Fibroblast of the aortic adventitia (primary cell): ENCODE measurements at regions not wholly inside any gene's neighbourhood (a gene's known extent, or its start where the extent isn't known, plus 50 kb on each side); places are given as distances from the start of the nearest gene placed in this dataset.
A peak's percentile ranks its signal among the peaks of the same experiment; 100 is the strongest.

ENCODE experiments used
- DNase-seq: peaks from one replicate; pipeline ENCODE4 v3.0.0-alpha.2; 2010; ENCODE audit warnings: low read depth
- H3K4me3 ChIP-seq: 2 replicates; pipeline ENCODE4 v1.5.1; 2011; ENCODE audit warnings: low read depth, mild to moderate bottlenecking, control low read depth, low read length, moderate library complexity
- TF ChIP-seq, protein P1 (sequence below): IDR thresholded peaks from 2 replicates; pipeline ENCODE4 v1.5.1; 2011; ENCODE audit warnings: mild to moderate bottlenecking, low read length, control low read depth, inconsistent platforms; ENCODE audit not compliant: insufficient read depth

DNA sequence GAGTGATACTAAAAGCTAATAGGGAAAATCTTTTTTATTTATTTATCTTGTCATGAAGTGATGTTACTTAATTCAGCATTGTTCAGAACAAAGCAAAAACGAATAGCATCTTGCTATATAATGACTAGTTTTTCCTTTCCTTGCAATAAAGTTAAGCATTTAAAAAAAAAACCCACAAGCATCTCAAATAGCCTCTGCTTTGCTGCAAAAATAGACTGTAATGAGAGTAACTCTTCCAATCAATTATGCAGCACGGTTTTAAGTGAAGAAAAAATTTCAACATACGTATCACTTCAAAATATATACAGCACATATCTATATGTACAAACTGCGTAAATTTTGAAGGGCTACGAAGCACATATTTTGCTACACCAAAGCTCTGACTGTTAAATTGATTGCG lies 153.3 kb upstream of the VRK2 start:
- no peak for DNase-seq
- H3K4me3 ChIP-seq = no peak overlapping the region

DNA sequence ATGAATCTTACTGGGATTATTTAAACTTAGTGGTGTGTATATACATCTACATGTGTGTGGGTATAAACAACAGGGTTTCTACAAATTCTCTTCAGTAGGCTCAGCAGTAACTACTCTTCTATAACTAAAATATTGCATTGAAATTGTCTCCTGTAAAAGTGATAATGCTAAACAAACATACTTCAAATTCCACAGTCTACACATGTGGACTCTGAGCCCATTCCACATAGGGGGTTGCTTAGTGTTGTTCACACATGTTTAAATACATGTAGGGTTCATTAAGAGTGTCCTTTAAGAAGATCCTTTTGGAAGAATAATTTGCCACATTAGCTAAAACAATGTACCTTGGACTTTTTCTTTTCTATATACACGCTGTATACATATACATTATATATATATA lies 152.8 kb upstream of the VRK2 start:
- H3K4me3 ChIP-seq = no peak overlapping the region
- DNase-seq = no peak
- TF ChIP-seq, protein P1, sequence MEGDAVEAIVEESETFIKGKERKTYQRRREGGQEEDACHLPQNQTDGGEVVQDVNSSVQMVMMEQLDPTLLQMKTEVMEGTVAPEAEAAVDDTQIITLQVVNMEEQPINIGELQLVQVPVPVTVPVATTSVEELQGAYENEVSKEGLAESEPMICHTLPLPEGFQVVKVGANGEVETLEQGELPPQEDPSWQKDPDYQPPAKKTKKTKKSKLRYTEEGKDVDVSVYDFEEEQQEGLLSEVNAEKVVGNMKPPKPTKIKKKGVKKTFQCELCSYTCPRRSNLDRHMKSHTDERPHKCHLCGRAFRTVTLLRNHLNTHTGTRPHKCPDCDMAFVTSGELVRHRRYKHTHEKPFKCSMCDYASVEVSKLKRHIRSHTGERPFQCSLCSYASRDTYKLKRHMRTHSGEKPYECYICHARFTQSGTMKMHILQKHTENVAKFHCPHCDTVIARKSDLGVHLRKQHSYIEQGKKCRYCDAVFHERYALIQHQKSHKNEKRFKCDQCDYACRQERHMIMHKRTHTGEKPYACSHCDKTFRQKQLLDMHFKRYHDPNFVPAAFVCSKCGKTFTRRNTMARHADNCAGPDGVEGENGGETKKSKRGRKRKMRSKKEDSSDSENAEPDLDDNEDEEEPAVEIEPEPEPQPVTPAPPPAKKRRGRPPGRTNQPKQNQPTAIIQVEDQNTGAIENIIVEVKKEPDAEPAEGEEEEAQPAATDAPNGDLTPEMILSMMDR = no peak

More for the DNA sequence above, 153.3 kb upstream of the VRK2 start:
- TF ChIP-seq, protein P1 = no peak

DNA sequence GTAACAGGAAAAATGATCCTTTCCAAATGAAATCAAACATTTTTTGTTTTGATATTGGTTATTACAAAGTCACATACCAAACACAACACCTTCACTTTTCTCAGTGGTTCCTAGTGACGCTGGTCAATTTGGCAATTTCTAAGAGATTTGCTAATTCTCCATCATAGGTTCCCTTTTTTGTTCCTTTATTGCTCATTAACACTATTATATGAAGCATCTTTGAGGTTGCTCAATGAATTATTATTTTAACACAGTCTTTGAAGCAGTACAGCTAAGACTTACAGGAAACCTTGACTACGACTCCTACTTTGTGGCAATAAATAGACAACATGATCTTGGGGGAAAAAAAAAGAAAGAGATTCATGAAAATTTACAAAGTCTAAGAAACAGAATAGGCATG lies 152.2 kb upstream of the VRK2 start:
- no peak overlapping the region for H3K4me3 ChIP-seq
- TF ChIP-seq, protein P1 = no peak
- no peak for DNase-seq

DNA sequence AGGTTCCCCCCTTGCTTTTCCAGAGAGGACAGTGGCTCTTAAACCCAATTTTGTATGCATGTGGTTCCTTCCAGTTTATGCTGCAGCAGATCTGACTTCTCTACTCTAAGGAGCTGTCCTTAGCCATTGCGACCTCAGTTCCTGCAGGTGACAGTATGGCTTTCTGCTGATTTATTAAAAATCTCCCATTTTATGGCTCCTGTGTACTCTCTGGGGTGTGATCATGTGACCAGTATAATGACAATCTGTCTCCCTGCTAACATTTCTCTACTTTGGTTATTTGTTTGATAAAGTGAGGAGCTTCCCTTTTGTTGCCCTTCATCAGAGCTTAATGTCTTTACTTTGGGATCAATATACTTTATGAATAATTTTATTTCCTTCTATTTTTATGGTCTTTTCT lies 148.7 kb upstream of the VRK2 start:
- TF ChIP-seq, protein P1 = no peak
- H3K4me3 ChIP-seq = no peak overlapping the region

DNA sequence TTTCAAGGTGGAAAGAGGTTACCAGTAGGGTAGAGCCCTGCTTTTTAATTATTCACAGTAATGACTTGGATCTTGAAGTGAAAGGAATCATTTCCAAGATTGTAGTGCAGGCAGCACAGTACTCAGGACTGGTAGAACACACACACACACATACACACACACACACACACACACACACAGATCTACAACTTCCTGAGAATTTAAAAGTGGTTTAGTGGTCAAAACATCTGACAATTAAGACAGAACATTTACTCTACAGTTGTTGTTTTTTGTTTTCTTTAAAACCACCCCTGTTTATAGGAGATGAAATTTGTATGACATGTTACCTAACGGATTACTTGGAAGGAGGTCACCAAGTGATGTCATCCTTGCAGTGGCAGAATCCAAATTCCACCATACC lies 146.7 kb upstream of the VRK2 start:
- TF ChIP-seq, protein P1 = no peak
- DNase-seq = no peak
- no peak overlapping the region for H3K4me3 ChIP-seq

More for the DNA sequence above, 148.7 kb upstream of the VRK2 start:
- no peak for DNase-seq

DNA sequence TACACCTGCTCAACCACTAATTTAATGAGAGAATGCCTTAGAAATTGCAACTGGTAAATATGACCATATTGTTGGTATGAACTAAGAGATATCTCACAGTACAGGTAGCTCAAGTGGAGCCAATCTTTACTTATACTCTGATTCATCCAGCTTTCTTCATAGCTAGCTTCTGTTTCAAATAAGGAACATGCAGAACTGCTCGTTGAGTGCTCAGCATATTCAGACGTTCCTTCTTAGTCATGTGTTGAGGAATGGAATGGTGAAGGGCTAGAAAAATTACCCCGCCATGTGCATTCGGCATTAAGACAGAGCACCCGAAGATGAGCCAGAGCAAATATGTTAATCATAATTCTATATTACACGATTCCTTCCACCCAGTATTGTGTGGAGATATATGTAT lies 144.0 kb upstream of the VRK2 start:
- no peak for DNase-seq
- no peak overlapping the region for H3K4me3 ChIP-seq
- TF ChIP-seq, protein P1 = no peak

DNA sequence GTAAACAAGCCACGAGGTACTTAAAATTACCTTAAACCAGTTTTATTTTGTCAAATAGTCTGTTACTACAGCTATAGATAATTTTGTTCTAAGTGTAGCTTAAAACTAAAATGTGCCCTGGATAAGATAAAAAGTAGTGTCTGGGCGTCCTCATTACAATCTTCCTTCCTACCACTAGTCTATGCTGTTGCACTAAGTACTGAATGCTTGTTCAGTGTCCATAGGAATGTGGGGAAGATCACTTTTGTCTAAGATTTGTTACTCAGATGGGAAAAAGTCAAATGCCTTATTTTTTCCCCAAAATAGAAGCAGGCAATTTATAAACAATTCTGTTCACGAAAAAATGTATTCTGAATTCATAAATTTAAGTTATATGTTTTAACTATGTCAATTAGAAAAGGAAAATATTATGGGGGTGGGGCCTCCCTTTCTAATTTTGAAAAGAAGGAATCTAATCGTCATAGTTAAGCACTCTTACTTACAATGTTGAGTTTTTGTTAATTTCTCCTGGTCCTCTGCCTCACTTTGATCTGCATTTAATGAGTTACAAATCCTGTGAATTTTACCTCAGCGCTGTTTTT lies 140.4 kb upstream of the VRK2 start:
- DNase-seq = peak; percentile 80
- TF ChIP-seq, protein P1 = peak; percentile 94
- H3K4me3 ChIP-seq = no peak overlapping the region
